A549 (cell line): ENCODE measurements at regions not wholly inside any gene's neighbourhood (a gene's known extent, or its start where the extent isn't known, plus 50 kb on each side); places are given as distances from the start of the nearest gene placed in this dataset.

Experiments
- CEBPB ChIP-seq, 2 experiments: fragments of >200 bp in 1 of 2; sonication (Bioruptor Twin) in 1 of 2; formaldehyde crosslinking in 1 of 2; IDR thresholded peaks; 2 replicates each; pipeline ENCODE4 v1.6.1; 2012 to 2016
- CHD2 ChIP-seq: fragments of 150-350 bp; IDR thresholded peaks from 2 replicates; pipeline ENCODE4 v1.6.1; 2014; ENCODE audit warnings: low read length; ENCODE audit not compliant: partially characterized antibody
- CTCF ChIP-seq: fragments of >200 bp; sonication (Bioruptor Twin); formaldehyde crosslinking; IDR thresholded peaks from 3 replicates; pipeline ENCODE4 v1.5.1; 2016
- EP300 ChIP-seq, 2 experiments: fragments of >200 bp; sonication (Bioruptor Twin); formaldehyde crosslinking; IDR thresholded peaks; 2 replicates in 1 of 2; 3 replicates in 1 of 2; pipeline ENCODE4 v1.6.1; 2016 to 2017
- ESRRA ChIP-seq: fragments of 150-350 bp; IDR thresholded peaks from 2 replicates; pipeline ENCODE4 v1.6.1; 2014; ENCODE audit warnings: mild to moderate bottlenecking, low read length, borderline replicate concordance
- MAX ChIP-seq: IDR thresholded peaks from 2 replicates; pipeline ENCODE4 v1.6.1; 2012
- POLR2A ChIP-seq: IDR thresholded peaks from 2 replicates; pipeline ENCODE4 v1.6.1; 2012; ENCODE audit warnings: mild to moderate bottlenecking, low read length
- POLR2AphosphoS2 ChIP-seq: conservative IDR thresholded peaks from 2 replicates; pipeline ENCODE4 v1.6.1; 2012; ENCODE audit warnings: low read length, improper control_type of control experiment, inconsistent platforms
- RFX5 ChIP-seq: fragments of 450-650 bp; IDR thresholded peaks from 2 replicates; pipeline ENCODE4 v1.7.1; 2014; ENCODE audit warnings: antibody characterized with exemption, mild to moderate bottlenecking, moderate library complexity
- RNF2 ChIP-seq: fragments of 200-600 bp; sonication (generic); IDR thresholded peaks from 2 replicates; pipeline ENCODE4 v1.6.1; 2016; ENCODE audit warnings: low read depth, mild to moderate bottlenecking, antibody characterized with exemption, moderate library complexity, borderline replicate concordance
- ZC3H11A ChIP-seq: fragments of 450-650 bp; IDR thresholded peaks from 2 replicates; pipeline ENCODE4 v1.6.1; 2014; ENCODE audit warnings: antibody characterized with exemption, mild to moderate bottlenecking

GRCh38 chr1:222074317-222074716 lies 332.4 kb upstream of the DUSP10 start:
- TF ChIP-seq ZC3H11A (no peak), CHD2 (no peak), ESRRA (no peak), POLR2A (no peak), RFX5 (no peak), CTCF (no peak), CEBPB (IDR thresholded peaks at IDR 0.05) (no peak), POLR2AphosphoS2 (no peak), EP300 (IDR thresholded peaks at IDR 0.05) (no peak), RNF2 (no peak), MAX (no peak)
